AG09309 (cell line): ENCODE measurements at regions not wholly inside any gene's neighbourhood (a gene's known extent, or its start where the extent isn't known, plus 50 kb on each side); places are given as distances from the start of the nearest gene placed in this dataset.

Source experiments
- DNase-seq: peaks from one replicate; pipeline ENCODE4 v3.0.0-alpha.2; 2010; ENCODE audit warnings: low read depth
- H3K4me3 ChIP-seq: 2 replicates; pipeline ENCODE4 v1.5.1; 2011; ENCODE audit warnings: mild to moderate bottlenecking, low read depth, low read length, moderate library complexity; ENCODE audit not compliant: control insufficient read depth
- TF ChIP-seq, protein P1 (sequence below): IDR thresholded peaks from 2 replicates; pipeline ENCODE4 v1.5.1; 2011; ENCODE audit warnings: mild to moderate bottlenecking, low read depth, low read length, inconsistent platforms; ENCODE audit not compliant: insufficient read depth, control insufficient read depth; ENCODE audit errors: missing control alignments

DNA sequence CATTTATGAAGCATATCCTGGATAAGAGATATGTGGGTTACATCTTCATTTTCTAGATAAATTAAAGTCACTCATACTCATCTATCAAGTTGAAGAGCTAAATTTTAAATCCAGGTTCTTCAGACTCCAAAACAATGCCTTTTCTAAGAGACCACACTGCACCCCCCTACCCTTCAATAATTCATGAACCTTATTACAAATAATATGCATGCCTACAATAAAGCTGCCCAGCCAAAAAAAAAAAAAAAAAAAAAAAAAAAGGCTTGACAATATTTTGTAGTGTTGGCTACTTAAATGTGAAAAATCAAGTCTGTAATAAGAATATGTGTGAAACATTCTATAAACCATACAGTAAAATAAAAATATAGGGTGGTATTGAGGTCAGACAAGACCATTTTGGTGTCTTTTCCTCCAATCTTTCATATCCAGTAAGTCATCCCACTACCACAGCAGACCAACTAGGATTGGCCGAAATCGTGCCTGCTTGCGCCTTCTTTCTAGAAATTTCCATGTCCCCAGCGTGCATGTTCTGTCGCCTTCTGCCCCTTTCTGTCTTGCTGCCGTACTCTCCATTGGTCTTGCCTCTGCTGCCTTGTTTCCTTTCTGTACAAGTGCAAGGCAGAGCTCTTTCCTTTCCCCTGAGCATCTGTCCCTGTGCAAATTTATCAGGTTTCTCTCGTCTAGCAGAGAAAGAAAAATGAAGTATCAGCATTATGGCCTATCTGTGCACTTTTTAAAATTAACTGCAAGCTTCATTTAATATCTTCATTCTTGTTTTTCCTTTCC is 92.6 kb upstream of the NDUFV2 start:
- no peak for DNase-seq
- no peak overlapping the region for H3K4me3 ChIP-seq
- TF ChIP-seq, protein P1, sequence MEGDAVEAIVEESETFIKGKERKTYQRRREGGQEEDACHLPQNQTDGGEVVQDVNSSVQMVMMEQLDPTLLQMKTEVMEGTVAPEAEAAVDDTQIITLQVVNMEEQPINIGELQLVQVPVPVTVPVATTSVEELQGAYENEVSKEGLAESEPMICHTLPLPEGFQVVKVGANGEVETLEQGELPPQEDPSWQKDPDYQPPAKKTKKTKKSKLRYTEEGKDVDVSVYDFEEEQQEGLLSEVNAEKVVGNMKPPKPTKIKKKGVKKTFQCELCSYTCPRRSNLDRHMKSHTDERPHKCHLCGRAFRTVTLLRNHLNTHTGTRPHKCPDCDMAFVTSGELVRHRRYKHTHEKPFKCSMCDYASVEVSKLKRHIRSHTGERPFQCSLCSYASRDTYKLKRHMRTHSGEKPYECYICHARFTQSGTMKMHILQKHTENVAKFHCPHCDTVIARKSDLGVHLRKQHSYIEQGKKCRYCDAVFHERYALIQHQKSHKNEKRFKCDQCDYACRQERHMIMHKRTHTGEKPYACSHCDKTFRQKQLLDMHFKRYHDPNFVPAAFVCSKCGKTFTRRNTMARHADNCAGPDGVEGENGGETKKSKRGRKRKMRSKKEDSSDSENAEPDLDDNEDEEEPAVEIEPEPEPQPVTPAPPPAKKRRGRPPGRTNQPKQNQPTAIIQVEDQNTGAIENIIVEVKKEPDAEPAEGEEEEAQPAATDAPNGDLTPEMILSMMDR: no peak

DNA sequence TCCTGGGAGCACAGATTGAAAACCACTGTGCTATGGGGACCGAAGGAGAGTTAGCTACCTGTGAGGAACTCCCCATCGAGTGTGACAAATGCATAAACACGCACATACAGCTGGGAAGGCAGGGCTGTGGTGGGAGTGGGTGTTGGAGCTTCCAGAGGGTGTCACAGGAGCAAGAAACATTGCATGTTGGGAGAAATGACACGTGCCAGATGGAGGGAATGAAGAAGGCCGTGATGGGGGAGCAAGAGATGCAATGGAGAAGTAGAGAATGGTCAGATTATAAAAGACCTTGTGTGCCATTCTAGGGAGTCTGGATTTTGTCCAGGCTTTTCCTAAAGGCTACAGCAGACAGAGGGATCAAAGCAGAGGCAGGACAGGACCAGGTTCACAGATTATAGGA is 91.1 kb upstream of the NDUFV2 start:
- TF ChIP-seq, protein P1: no peak
- DNase-seq: no peak
- no peak overlapping the region for H3K4me3 ChIP-seq

DNA sequence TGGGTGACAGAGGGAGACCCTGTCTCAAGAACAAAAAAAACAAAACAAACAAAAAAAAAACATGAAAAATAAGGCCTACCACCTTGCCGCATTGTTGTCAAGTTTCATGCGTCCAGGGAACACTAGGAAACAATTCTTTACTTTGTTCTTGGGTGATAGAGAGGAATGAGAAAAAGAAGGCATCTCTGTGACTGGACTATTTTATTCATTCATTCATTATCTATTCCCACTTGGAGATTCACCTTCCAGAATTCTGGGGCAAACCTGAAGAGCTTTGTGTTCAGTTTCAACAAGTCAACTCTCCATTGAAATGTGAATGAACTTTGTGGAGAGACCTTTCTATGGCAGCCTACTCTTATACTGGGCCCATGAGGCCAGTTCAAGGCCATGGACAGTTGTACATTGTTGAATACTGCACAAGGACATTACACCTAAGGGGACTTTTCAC is 88.5 kb upstream of the NDUFV2 start:
- TF ChIP-seq, protein P1: no peak
- H3K4me3 ChIP-seq: no peak overlapping the region
- no peak for DNase-seq

DNA sequence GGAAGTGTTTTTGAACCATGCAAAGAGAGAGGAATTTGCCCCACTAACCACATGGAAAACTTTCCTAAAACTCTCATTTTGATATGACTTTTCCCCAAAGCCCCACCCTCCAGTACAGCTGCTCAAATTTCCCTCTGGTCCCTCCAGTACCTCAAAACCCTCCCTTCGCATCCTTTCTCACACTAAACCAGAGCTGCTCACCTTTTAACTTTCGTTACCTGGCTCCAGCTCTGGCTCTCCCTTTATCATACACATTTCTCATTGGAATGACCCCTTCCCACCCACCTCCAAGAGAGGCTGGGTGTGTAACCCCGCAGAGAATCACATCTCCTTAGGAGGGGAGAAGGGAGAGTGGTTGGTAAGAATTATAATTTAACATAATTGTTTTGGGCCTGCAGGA is 86.8 kb upstream of the NDUFV2 start:
- TF ChIP-seq, protein P1: no peak

DNA sequence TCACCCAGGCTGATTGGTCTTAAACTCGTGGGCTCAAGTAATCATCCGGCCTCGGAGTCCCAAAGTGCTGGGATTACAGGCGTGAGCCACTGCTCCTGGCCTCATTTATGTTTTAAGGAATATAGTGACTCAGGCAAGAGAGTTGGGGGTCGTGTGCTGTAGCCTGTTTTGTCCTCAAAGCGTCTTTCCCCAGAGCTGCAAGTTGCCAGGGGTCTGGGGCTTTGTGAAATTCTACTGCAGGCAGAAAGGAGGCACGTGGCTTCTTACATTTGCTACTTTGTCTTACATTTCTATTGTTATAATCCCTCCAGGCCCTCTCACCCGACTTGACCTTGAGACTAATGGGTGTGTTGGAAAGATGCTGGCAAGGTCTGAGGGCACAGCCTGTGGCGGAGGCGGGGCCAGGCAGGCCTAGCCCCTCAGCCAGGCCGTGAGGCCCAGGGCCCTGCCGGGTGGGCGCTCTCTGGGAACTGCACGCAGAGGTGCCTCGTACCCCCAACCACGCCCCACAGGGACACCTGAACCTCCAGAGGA is 85.8 kb upstream of the NDUFV2 start:
- H3K4me3 ChIP-seq: peak overlapping the region; percentile 34
- no peak for DNase-seq
- TF ChIP-seq, protein P1: no peak

More for the DNA sequence above, 86.8 kb upstream of the NDUFV2 start:
- H3K4me3 ChIP-seq: no peak overlapping the region
- DNase-seq: no peak

DNA sequence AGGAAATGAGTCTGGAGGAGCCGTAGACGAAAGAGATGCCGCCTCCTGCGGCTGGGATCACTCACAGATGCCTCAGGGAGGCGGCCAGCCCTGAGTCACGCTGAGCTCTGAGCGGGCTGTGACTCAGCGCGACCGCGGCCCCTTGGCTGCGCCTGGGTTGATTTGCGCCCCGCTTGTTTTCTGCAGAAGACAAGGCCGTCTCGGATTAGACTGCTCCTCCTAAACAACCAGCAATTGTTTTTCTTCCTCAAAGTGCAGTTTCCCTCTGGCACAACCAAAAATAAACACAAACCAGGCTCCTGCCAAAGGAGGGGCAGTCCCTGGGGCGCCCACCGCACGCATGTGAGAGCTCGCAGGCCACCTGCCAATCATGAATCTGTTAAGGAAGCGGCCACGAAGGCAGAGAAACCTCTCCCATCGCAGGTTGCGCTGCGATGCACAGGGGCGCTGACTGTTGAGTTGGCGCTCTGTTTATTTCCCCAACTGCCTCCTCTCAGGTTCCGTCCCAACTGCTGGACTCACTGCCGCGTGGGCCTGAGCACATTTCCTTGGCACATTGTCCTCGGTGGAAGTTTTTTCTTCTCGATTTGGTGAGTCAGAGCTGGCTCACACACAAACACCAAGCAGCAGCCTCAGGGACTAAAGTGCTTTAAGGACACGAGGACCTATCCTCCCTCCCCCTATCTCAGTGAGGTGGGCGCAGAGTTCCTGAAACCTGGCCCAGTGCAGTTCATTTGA is 85.2 kb upstream of the NDUFV2 start:
- DNase-seq: peak; percentile 62
- H3K4me3 ChIP-seq: peak overlapping the region; percentile 34
- TF ChIP-seq, protein P1: peak; percentile 9
